Activated naive CD4-positive, alpha-beta T cell treated with anti-CD3 and anti-CD28 coated beads, Interleukin-2, amount 10 ng/mL, durations not matched to agents 7 days and 5 days (primary cell): ENCODE measurements at regions not wholly inside any gene's neighbourhood (a gene's known extent, or its start where the extent isn't known, plus 50 kb on each side); places are given as distances from the start of the nearest gene placed in this dataset.
"Not testable (repeated sequence)": the region's sequence is repeated elsewhere in the genome, so short reads cannot be mapped to it uniquely, and the experiment has no call there.

Experiments
- CTCF ChIA-PET: fragments of 350-600 bp; sonication (Branson Sonifier 250); formaldehyde crosslinking; loops from one replicate; lab custom pipeline; 2021; ENCODE audit warnings: antibody characterized with exemption; lab: Charles Lee
- DNase-seq: peaks from one replicate; pipeline ENCODE4 v3.0.0-alpha.2; 2020
- H3K27ac Mint-ChIP-seq: one replicate; pipeline ENCODE4 v1.8.0; 2021; ENCODE audit warnings: mild to moderate bottlenecking, moderate library complexity, mixed read lengths
- H3K27me3 Mint-ChIP-seq: one replicate; pipeline ENCODE4 v1.8.0; 2021; ENCODE audit warnings: mild to moderate bottlenecking, mixed read lengths
- H3K36me3 Mint-ChIP-seq: one replicate; pipeline ENCODE4 v1.8.0; 2021; ENCODE audit warnings: mixed read lengths
- H3K4me1 Mint-ChIP-seq: one replicate; pipeline ENCODE4 v1.8.0; 2021; ENCODE audit warnings: mixed read lengths
- H3K4me3 Mint-ChIP-seq: one replicate; pipeline ENCODE4 v1.8.0; 2021; ENCODE audit warnings: mild to moderate bottlenecking, moderate library complexity, mixed read lengths
- H3K9me3 Mint-ChIP-seq: one replicate; pipeline ENCODE4 v1.8.0; 2021; ENCODE audit warnings: mixed read lengths

GRCh38 chr21:32861866-32862265 lies 90.3 kb upstream of the PAXBP1 start:
- Mint-ChIP-seq H3K9me3 (peaks cover 9% of the 10 kb centered on the region), H3K27ac (no peak overlapping the region), H3K4me1 (no peaks in the 10 kb centered on the region), H3K36me3 (peaks cover under 1% of the 10 kb centered on the region), H3K4me3 (no peak overlapping the region), H3K27me3 (peaks cover 4% of the 10 kb centered on the region)
- DNase-seq = no peak
- CTCF ChIA-PET = no interaction called here

- peaks cover 6% of the 10 kb centered on the region for H3K27me3 Mint-ChIP-seq
- no peak for DNase-seq
- no peaks in the 10 kb centered on the region for H3K4me1 Mint-ChIP-seq
- H3K27ac Mint-ChIP-seq = no peak overlapping the region
- no peaks in the 10 kb centered on the region for H3K9me3 Mint-ChIP-seq
- no peak overlapping the region for H3K4me3 Mint-ChIP-seq
- no peaks in the 10 kb centered on the region for H3K36me3 Mint-ChIP-seq
- CTCF ChIA-PET = interaction anchor here (0.7 to 1.4 kb wide), 2 partner anchors 10 to 329 kb away, joined by 3 read pairs; no protein-coding TSS in a partner anchor
Observed at GRCh38 chr21:32867597-32867996, 96.0 kb upstream of the PAXBP1 start.

DNA sequence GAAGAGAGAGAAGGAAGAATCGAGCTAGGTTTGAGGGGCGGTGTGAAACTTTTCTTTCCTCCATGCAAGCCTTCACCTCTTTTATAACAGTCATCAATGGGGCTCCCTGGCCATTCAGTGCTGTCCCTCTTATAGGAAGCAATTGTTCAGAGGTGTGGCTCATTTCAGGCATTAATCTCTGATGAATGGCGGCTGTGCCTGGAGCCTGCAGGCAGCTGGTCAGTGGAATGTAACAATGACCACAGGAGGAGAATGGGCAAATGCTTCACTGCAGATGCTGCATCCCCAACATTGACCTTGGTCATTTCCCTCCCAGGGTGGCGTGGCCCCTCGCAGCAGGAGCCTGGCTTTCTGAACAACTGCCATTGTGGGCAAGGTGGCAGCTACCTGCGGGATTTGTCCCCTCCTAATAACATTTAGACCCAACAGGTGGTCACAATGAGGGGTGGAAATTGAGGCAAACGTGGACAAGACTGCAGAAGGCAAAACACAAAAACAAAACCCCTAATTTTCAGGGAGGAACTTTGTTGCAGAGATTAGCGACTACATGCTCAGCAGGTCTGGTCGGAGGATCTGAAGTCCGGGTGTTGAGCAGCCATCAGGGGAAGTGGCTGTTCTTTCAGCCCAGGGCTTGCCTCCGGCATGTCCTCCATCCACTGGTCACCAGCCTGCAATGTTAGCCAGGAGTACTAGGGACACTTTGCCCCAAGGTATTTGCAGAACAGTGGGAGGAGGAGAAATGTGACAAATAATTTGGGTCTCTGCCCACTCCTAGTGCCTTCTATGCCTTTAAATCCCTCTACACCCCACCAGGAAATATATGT lies 97.3 kb upstream of the PAXBP1 start:
- Mint-ChIP-seq H3K27me3 (peaks cover 6% of the 10 kb centered on the region), H3K4me1 (no peaks in the 10 kb centered on the region), H3K4me3 (no peak overlapping the region), H3K9me3 (no peaks in the 10 kb centered on the region), H3K36me3 (no peaks in the 10 kb centered on the region), H3K27ac (no peak overlapping the region)
- no peak for DNase-seq
- CTCF ChIA-PET = no interaction called here

DNA sequence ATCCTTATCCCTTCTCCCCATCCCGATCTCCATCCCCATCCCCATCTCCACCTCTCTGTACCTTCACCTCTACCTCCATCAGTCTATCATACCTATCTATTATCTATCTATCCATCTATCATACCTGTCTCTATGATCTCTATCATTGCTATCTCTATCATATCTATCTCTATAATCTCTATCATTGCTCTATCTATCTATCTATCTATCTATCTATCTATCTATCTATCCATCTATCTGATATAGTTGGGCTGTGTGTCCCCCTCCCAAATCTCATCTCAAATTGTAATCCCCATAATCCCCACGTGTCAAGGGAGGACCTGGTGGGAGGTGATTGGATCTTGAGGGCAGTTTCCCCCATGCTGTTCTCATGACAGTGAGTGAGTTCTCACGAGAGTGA lies 97.9 kb upstream of the PAXBP1 start:
- Mint-ChIP-seq H3K36me3 (no peaks in the 10 kb centered on the region), H3K27ac (no peak overlapping the region), H3K4me1 (no peaks in the 10 kb centered on the region), H3K4me3 (no peak overlapping the region), H3K9me3 (no peaks in the 10 kb centered on the region), H3K27me3 (peaks cover 8% of the 10 kb centered on the region)
- CTCF ChIA-PET = no interaction called here
- no peak for DNase-seq

DNA sequence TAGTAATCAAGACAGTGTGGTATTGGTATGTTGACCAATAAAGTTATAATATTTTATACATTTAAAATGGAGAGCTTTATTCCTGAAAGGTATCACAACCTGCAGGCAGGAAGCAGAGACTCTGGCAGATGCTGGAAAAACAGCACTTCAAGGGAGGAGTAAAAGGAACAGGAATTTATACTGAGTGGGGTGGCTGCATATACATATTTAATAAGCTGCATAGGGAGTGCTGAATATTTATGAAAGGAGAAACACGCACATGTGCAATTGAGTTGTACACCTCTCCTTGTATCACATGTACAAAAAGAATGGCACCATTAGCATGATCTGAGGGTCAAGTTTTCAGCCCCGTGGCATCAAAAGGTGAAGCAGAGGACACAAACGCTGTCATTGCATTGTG lies 104.9 kb upstream of the PAXBP1 start:
- no peaks in the 10 kb centered on the region for H3K4me1 Mint-ChIP-seq
- H3K36me3 Mint-ChIP-seq = no peaks in the 10 kb centered on the region
- H3K27ac Mint-ChIP-seq = no peak overlapping the region
- CTCF ChIA-PET = no interaction called here
- peaks cover 15% of the 10 kb centered on the region for H3K27me3 Mint-ChIP-seq
- no peak overlapping the region for H3K4me3 Mint-ChIP-seq
- no peak for DNase-seq
- no peaks in the 10 kb centered on the region for H3K9me3 Mint-ChIP-seq

- H3K4me3 Mint-ChIP-seq, CTCF ChIA-PET, H3K36me3 Mint-ChIP-seq, H3K4me1 Mint-ChIP-seq, H3K9me3 Mint-ChIP-seq, H3K27ac Mint-ChIP-seq, H3K27me3 Mint-ChIP-seq, DNase-seq: not testable (repeated sequence)
Observed at GRCh38 chr21:32877888-32878287, 106.3 kb upstream of the PAXBP1 start.

GRCh38 chr21:32878661-32879060 lies 107.1 kb upstream of the PAXBP1 start:
- Mint-ChIP-seq H3K4me3 (no peak overlapping the region), H3K27me3 (peaks cover 9% of the 10 kb centered on the region), H3K27ac (no peak overlapping the region), H3K36me3 (no peaks in the 10 kb centered on the region), H3K4me1 (no peaks in the 10 kb centered on the region), H3K9me3 (no peaks in the 10 kb centered on the region)
- DNase-seq = no peak
- CTCF ChIA-PET = no interaction called here

DNA sequence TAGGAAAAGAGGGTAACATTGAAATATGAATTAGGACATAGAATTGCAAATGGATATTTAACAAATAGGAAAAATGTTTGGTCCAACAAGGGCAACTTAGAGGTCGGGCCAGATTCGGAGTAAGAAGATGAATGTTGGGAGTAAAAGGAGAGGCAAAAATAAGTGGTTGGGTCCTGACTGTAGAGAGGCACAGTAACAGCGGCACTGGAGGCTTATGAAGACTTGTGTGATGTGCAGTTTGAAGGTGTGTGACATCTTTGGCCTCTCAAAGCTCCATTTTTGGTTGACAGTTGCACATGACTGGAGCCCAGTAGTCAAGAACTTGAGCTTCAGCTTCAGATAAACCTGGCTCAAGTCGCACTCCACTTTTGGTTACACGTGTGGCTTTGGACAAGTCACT lies 109.9 kb upstream of the PAXBP1 start:
- H3K4me1 Mint-ChIP-seq = peaks cover 4% of the 10 kb centered on the region

GRCh38 chr21:32884062-32884461 lies 112.5 kb upstream of the PAXBP1 start:
- Mint-ChIP-seq H3K27me3 (peaks cover 13% of the 10 kb centered on the region), H3K27ac (no peak overlapping the region), H3K9me3 (peaks cover 4% of the 10 kb centered on the region), H3K36me3 (no peaks in the 10 kb centered on the region), H3K4me3 (no peak overlapping the region), H3K4me1 (peaks cover 10% of the 10 kb centered on the region)
- no peak for DNase-seq
- CTCF ChIA-PET = interaction anchor here (1.3 kb wide), 1 partner anchor 39 kb away, joined by 4 read pairs; no protein-coding TSS in a partner anchor

More for the DNA sequence above, 109.9 kb upstream of the PAXBP1 start:
- no peak for DNase-seq
- H3K36me3 Mint-ChIP-seq = no peaks in the 10 kb centered on the region
- no peaks in the 10 kb centered on the region for H3K27me3 Mint-ChIP-seq
- no peak overlapping the region for H3K27ac Mint-ChIP-seq
- no peak overlapping the region for H3K4me3 Mint-ChIP-seq
- CTCF ChIA-PET = no interaction called here
- peaks cover 4% of the 10 kb centered on the region for H3K9me3 Mint-ChIP-seq

GRCh38 chr21:32886339-32886738 lies 114.8 kb upstream of the PAXBP1 start:
- Mint-ChIP-seq H3K9me3 (peaks cover 4% of the 10 kb centered on the region), H3K27ac (no peak overlapping the region), H3K4me3 (peak overlapping the region; percentile 27), H3K4me1 (peaks cover 10% of the 10 kb centered on the region), H3K36me3 (no peaks in the 10 kb centered on the region), H3K27me3 (peaks cover 18% of the 10 kb centered on the region)
- peak; percentile 41 for DNase-seq
- CTCF ChIA-PET = no interaction called here

DNA sequence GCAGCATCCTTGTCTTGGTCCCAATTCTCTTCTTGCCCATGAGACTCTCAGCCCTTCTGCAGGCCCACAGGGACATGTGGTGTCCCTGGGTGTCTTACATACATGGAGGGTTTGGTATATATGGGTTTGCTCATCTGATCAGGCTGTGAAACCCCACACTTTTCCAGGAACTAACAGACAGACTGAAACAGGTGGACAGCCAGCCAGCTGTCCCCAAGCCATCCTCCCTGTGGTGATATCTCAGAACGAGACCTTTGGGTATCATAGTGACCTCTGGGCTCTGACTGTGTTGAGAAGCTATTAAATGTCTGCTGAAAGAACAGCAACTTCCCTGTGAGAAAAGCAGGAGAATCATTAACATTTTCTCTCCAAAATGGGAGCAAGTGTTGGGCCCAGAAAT lies 115.5 kb upstream of the PAXBP1 start:
- Mint-ChIP-seq H3K4me3 (peak overlapping the region; percentile 24), H3K27me3 (peaks cover 20% of the 10 kb centered on the region), H3K36me3 (no peaks in the 10 kb centered on the region), H3K9me3 (peaks cover 4% of the 10 kb centered on the region), H3K27ac (peak overlapping the region; percentile 42), H3K4me1 (peaks cover 10% of the 10 kb centered on the region)
- CTCF ChIA-PET = interaction anchor here (1.0 to 1.2 kb wide), 3 partner anchors 52 to 911 kb away, joined by 3 read pairs; no protein-coding TSS in a partner anchor
- no peak for DNase-seq

DNA sequence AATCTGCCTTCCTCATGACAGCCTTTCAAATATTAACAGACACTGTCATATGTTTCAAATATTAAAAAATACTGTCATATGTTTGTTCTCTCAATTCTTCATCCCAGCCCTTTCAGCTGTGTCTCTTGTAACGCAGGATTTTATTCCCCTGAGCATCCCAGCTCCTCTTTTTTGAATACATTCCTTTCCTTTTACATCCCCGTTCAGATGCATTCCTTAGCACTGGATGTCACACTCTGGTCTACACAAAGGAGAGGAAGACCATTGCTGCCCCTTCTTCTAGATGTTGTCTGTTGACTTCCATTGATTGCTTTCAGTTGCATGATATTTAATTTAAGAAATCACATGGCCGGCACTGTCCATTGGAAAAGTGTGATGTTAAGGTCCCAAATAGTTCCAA lies 117.4 kb upstream of the PAXBP1 start:
- Mint-ChIP-seq H3K9me3 (peaks cover 4% of the 10 kb centered on the region), H3K4me1 (peaks cover 10% of the 10 kb centered on the region), H3K27me3 (peaks cover 28% of the 10 kb centered on the region), H3K4me3 (no peak overlapping the region), H3K27ac (no peak overlapping the region), H3K36me3 (no peaks in the 10 kb centered on the region)
- CTCF ChIA-PET = no interaction called here
- DNase-seq = no peak

DNA sequence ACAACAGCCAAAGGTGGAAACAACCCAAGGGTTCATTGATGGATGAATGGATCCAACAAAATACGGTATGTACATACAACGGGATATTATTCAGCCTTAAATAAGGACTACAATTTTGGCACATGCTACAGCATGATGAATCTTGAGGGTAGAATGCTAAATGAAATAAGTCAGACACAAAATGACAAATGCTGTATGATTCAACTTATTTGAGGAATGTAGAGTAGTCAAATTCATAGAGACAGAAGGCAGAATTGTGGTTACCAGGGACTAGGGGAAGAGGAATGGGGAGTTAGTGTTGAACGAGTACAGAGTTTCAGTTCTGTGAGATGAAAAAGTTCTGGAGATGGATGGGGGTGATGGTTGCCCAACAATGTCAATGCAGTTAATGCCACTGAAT lies 118.0 kb upstream of the PAXBP1 start:
- H3K9me3 Mint-ChIP-seq = peaks cover 7% of the 10 kb centered on the region
- no peak overlapping the region for H3K27ac Mint-ChIP-seq
- no peak for DNase-seq
- no peaks in the 10 kb centered on the region for H3K36me3 Mint-ChIP-seq
- no peak overlapping the region for H3K4me3 Mint-ChIP-seq
- H3K4me1 Mint-ChIP-seq = peaks cover 10% of the 10 kb centered on the region
- CTCF ChIA-PET = no interaction called here
- H3K27me3 Mint-ChIP-seq = peaks cover 28% of the 10 kb centered on the region

- CTCF ChIA-PET = no interaction called here
- Mint-ChIP-seq H3K4me3 (no peak overlapping the region), H3K36me3 (no peaks in the 10 kb centered on the region), H3K27ac (no peak overlapping the region), H3K4me1 (no peaks in the 10 kb centered on the region), H3K9me3 (peaks cover 5% of the 10 kb centered on the region), H3K27me3 (peaks cover 13% of the 10 kb centered on the region)
- DNase-seq = no peak
Observed at GRCh38 chr21:32894321-32894720, 122.8 kb upstream of the PAXBP1 start.

GRCh38 chr21:32900814-32901213 lies 124.9 kb upstream of the OLIG2 start:
- Mint-ChIP-seq H3K27me3 (no peaks in the 10 kb centered on the region), H3K4me1 (no peaks in the 10 kb centered on the region), H3K9me3 (no peaks in the 10 kb centered on the region), H3K4me3 (no peak overlapping the region), H3K36me3 (no peaks in the 10 kb centered on the region), H3K27ac (no peak overlapping the region)
- DNase-seq = no peak
- CTCF ChIA-PET = interaction anchor here (1.4 kb wide), 1 partner anchor 11 kb away, joined by 3 read pairs; no protein-coding TSS in a partner anchor
